Right ventricle myocardium superior (tissue), 1 donor: ENCODE measurements at regions not wholly inside any gene's neighbourhood (a gene's known extent, or its start where the extent isn't known, plus 50 kb on each side); places are given as distances from the start of the nearest gene placed in this dataset.
"Not testable (repeated sequence)": the region's sequence is repeated elsewhere in the genome, so short reads cannot be mapped to it uniquely, and the experiment has no call there.

Source experiments
- ATAC-seq: fragments of 200-7000 bp; cut with Tn5 transposase; one replicate; pipeline ENCODE4 v1.9.1; 2020; ENCODE audit warnings: mild to moderate bottlenecking; ENCODE audit not compliant: poor library complexity
- DNase-seq: peaks from one replicate; pipeline ENCODE4 v3.0.0-alpha.2; 2020
- intact Hi-C: fragments of 100-400 bp; cut with DNase I; formaldehyde crosslinking; loops from one replicate; pipeline ENCODE4 v1.11.2; 2022
- donor health status: DM: no; HTN: yes; CAD: no; lungs with severe emphysema.

GRCh38 chr12:83361475-83361874 is 674.8 kb downstream of the TMTC2 start:
- DNase-seq, result no peak
- ATAC-seq, result no peak
- intact Hi-C loops, result no loop called here

- DNase-seq (no peak), ATAC-seq (no peak)
- intact Hi-C loops, result no loop called here
Observed at GRCh38 chr12:83361071-83361470, 674.4 kb downstream of the TMTC2 start.

- ATAC-seq, result no peak
- no peak for DNase-seq
- intact Hi-C loops, result no loop called here
Observed at GRCh38 chr12:83349907-83350611, 663.4 kb downstream of the TMTC2 start.

GRCh38 chr12:83346333-83346732 is 659.6 kb downstream of the TMTC2 start:
- ATAC-seq (no peak), DNase-seq (no peak)

GRCh38 chr12:83343767-83344166 is 657.1 kb downstream of the TMTC2 start:
- intact Hi-C loops, result no loop called here
- no peak for DNase-seq
- no peak for ATAC-seq

More at GRCh38 chr12:83346333-83346732, 659.6 kb downstream of the TMTC2 start:
- intact Hi-C loops, result no loop called here

GRCh38 chr12:83335748-83336147 is 649.0 kb downstream of the TMTC2 start:
- no peak for ATAC-seq
- intact Hi-C loops, result no loop called here
- DNase-seq, result no peak

GRCh38 chr12:83326666-83327065 is 640.0 kb downstream of the TMTC2 start:
- DNase-seq, result no peak
- no peak for ATAC-seq
- intact Hi-C loops, result no loop called here

GRCh38 chr12:83323866-83324265 is 637.2 kb downstream of the TMTC2 start:
- no peak for DNase-seq
- intact Hi-C loops, result no loop called here

GRCh38 chr12:83322809-83323208 is 636.1 kb downstream of the TMTC2 start:
- ATAC-seq (no peak), DNase-seq (no peak)
- intact Hi-C loops, result no loop called here

More at GRCh38 chr12:83323866-83324265, 637.2 kb downstream of the TMTC2 start:
- ATAC-seq, result no peak

- no peak for DNase-seq
- no peak for ATAC-seq
- intact Hi-C loops, result no loop called here
Observed at GRCh38 chr12:83321971-83322370, 635.3 kb downstream of the TMTC2 start.

- intact Hi-C loops, result no loop called here
- DNase-seq (no peak), ATAC-seq (no peak)
Observed at GRCh38 chr12:83320350-83320749, 633.6 kb downstream of the TMTC2 start.

- ATAC-seq, result no peak
- DNase-seq, result no peak
- intact Hi-C loops, result no loop called here
Observed at GRCh38 chr12:83318386-83319098, 631.8 kb downstream of the TMTC2 start.

GRCh38 chr12:83317595-83317994 is 630.9 kb downstream of the TMTC2 start:
- DNase-seq (no peak), ATAC-seq (no peak)
- intact Hi-C loops, result no loop called here

- intact Hi-C loops, result no loop called here
- no peak for ATAC-seq
- no peak for DNase-seq
Observed at GRCh38 chr12:83313827-83314226, 627.1 kb downstream of the TMTC2 start.

- intact Hi-C loops, result no loop called here
- no peak for ATAC-seq
- no peak for DNase-seq
Observed at GRCh38 chr12:83313322-83313721, 626.6 kb downstream of the TMTC2 start.

- DNase-seq (no peak), ATAC-seq (no peak)
- intact Hi-C loops, result no loop called here
Observed at GRCh38 chr12:83276904-83277303, 590.2 kb downstream of the TMTC2 start.

- no peak for DNase-seq
- intact Hi-C loops, result no loop called here
- ATAC-seq, result no peak
Observed at GRCh38 chr12:83271201-83271600, 584.5 kb downstream of the TMTC2 start.

GRCh38 chr12:83265808-83266207 is 579.1 kb downstream of the TMTC2 start:
- DNase-seq (no peak), ATAC-seq (no peak)
- intact Hi-C loops, result no loop called here

GRCh38 chr12:83261998-83262397 is 575.3 kb downstream of the TMTC2 start:
- intact Hi-C loops, result no loop called here
- DNase-seq, result no peak
- ATAC-seq, result no peak

GRCh38 chr12:83260126-83260525 is 573.4 kb downstream of the TMTC2 start:
- DNase-seq, intact Hi-C loops, ATAC-seq: not testable (repeated sequence)
